A204.1 (cell line): ENCODE measurements at regions not wholly inside any gene's neighbourhood (a gene's known extent, or its start where the extent isn't known, plus 50 kb on each side); places are given as distances from the start of the nearest gene placed in this dataset.
A peak's percentile ranks its signal among the peaks of the same experiment; 100 is the strongest.
"Not testable (repeated sequence)": the region's sequence is repeated elsewhere in the genome, so short reads cannot be mapped to it uniquely, and the experiment has no call there.

Experiments used
- FAIRE-seq: peaks from 2 replicates; lab custom pipeline; 2012; peaks lifted over from hg19 to GRCh38; lab: Jason Lieb, UNC

GRCh38 chr4:29013341-29013740 is 1706.8 kb upstream of the PCDH7 start:
- no peak for FAIRE-seq

- FAIRE-seq, result no peak
Observed at GRCh38 chr4:29014555-29014954, 1705.6 kb upstream of the PCDH7 start.

GRCh38 chr4:29033703-29034102 is 1686.5 kb upstream of the PCDH7 start:
- no peak for FAIRE-seq

- no peak for FAIRE-seq
Observed at GRCh38 chr4:29037501-29037900, 1682.7 kb upstream of the PCDH7 start.

- FAIRE-seq, result no peak
Observed at GRCh38 chr4:29043411-29043810, 1676.8 kb upstream of the PCDH7 start.

- no peak for FAIRE-seq
Observed at GRCh38 chr4:29046186-29046585, 1674.0 kb upstream of the PCDH7 start.

- no peak for FAIRE-seq
Observed at GRCh38 chr4:29046781-29047180, 1673.4 kb upstream of the PCDH7 start.

- FAIRE-seq, result no peak
Observed at GRCh38 chr4:29047341-29048041, 1672.7 kb upstream of the PCDH7 start.

- no peak for FAIRE-seq
Observed at GRCh38 chr4:29051381-29051965, 1668.7 kb upstream of the PCDH7 start.

GRCh38 chr4:29052266-29052665 is 1667.9 kb upstream of the PCDH7 start:
- no peak for FAIRE-seq

GRCh38 chr4:29058531-29058930 is 1661.6 kb upstream of the PCDH7 start:
- no peak for FAIRE-seq

GRCh38 chr4:29066861-29067260 is 1653.3 kb upstream of the PCDH7 start:
- no peak for FAIRE-seq

- no peak for FAIRE-seq
Observed at GRCh38 chr4:29073571-29073970, 1646.6 kb upstream of the PCDH7 start.

GRCh38 chr4:29075366-29075765 is 1644.8 kb upstream of the PCDH7 start:
- FAIRE-seq, result no peak

- no peak for FAIRE-seq
Observed at GRCh38 chr4:29079260-29079659, 1640.9 kb upstream of the PCDH7 start.

- FAIRE-seq, result peak; percentile 92
Observed at GRCh38 chr4:29081234-29081955, 1638.8 kb upstream of the PCDH7 start.

- no peak for FAIRE-seq
Observed at GRCh38 chr4:29082684-29083083, 1637.5 kb upstream of the PCDH7 start.

- FAIRE-seq, result no peak
Observed at GRCh38 chr4:29085748-29086147, 1634.4 kb upstream of the PCDH7 start.

GRCh38 chr4:29104694-29105093 is 1615.5 kb upstream of the PCDH7 start:
- no peak for FAIRE-seq

- no peak for FAIRE-seq
Observed at GRCh38 chr4:29113960-29114359, 1606.2 kb upstream of the PCDH7 start.

- not testable (repeated sequence) for FAIRE-seq
Observed at GRCh38 chr4:29117231-29117722, 1602.9 kb upstream of the PCDH7 start.

- FAIRE-seq, result no peak
Observed at GRCh38 chr4:29121586-29121985, 1598.6 kb upstream of the PCDH7 start.

- FAIRE-seq, result no peak
Observed at GRCh38 chr4:29128810-29129209, 1591.4 kb upstream of the PCDH7 start.
